Fibroblast of lung (primary cell): ENCODE measurements at regions not wholly inside any gene's neighbourhood (a gene's known extent, or its start where the extent isn't known, plus 50 kb on each side); places are given as distances from the start of the nearest gene placed in this dataset.

Experiments used
- CTCF ChIP-seq, 2 donors: IDR thresholded peaks in 1 of 2; conservative IDR thresholded peaks in 1 of 2; 1 replicate in 1 of 2; 2 replicates in 1 of 2; pipeline ENCODE4 v1.5.1; 2011 to 2012; ENCODE audit warnings: low read length in 2 of 2, control low read depth in 1 of 2, inconsistent platforms in 1 of 2, low read depth in 1 of 2, mild to moderate bottlenecking in 1 of 2
- EZH2 ChIP-seq: IDR thresholded peaks from 2 replicates; pipeline ENCODE4 v1.5.1; 2012; ENCODE audit warnings: low read length, control low read depth, mild to moderate bottlenecking; ENCODE audit errors: missing control alignments

DNA sequence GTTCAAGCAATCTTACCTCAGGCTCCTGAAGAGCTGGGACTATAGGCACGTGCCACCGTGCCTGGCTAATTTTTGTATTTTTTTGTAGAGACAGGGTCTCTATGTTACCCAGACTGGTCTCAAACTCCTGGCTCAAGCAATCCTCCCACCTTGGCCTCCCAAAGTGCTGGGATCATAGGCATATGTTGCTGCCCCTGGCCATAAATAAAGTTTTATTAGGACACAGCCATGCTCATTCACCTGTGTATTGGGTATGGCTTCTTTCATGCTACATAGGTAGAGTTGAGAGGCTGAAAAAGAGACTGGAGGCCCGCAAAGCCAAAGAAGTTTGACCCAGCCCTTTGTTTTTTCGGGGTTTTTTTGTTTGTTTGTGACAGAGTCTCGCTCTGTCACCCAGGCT, 61.7 kb upstream of the NCOR2 start:
- TF ChIP-seq CTCF (conservative IDR thresholded peaks at IDR 0.05 in 1 of 2, IDR thresholded peaks at IDR 0.05 in 1 of 2; ENCODE audit: low read depth in 1 of 2, low read length in 2 of 2) (no peak), EZH2 (no peak)
